ENCODE measurements at regions not wholly inside any gene's neighbourhood (a gene's known extent, or its start where the extent isn't known, plus 50 kb on each side); places are given as distances from the start of the nearest gene placed in this dataset.

DNA sequence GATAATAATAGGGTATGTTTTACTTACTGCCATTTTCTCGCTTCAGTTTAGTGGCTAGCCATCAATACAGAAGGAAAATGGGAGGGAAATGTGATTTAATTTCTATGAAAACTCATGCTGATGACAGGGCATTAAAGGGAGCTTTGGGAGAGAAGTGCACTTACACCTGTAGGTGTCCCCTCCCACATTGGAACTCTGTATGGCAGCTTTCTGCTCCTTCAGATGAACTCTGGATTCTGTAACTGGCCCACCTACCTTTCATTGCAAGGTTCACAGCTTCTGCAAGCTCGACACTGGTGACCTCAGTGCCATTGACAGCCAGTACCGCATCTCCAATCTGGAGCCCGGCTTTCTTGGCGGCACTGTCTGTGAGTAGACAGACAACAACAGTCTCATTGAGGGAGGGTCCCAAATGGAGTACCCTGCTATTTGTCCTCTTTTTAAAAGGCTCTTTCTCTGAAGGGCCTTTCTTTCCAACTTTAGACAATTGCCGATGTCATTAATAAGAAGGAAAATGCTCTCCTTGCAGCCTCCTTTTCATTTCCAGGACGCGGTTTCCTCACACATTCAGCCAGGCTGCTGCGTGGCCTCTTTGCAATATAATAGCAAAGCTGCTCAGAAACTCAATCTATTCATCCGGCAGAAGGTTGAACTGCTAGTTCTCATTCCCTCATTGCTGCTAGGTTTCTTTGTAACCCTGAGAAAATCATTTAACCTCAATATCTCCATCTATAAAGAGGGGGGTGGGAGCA, 63.6 kb downstream of the NUDT12 start:
- Mint-ChIP-seq H3K27me3 (ENCODE audit: low read depth in 2 of 2) (peaks cover 0 to 8% of the 10 kb centered on the region in 2 donors), H3K36me3 (no peaks in the 10 kb centered on the region), H3K4me1 (no peaks in the 10 kb centered on the region), H3K9me3 (no peaks in the 10 kb centered on the region), H3K4me3 (no peak overlapping the region), H3K27ac (no peak overlapping the region)
- Histone ChIP-seq H3K27ac (ENCODE audit: low read length) (no peak overlapping the region), H3K4me1 (ENCODE audit: control insufficient read depth, insufficient read depth, low read length) (no peaks in the 10 kb centered on the region), H3K9me3 (ENCODE audit: control insufficient read depth, insufficient read depth, low read length) (no peaks in the 10 kb centered on the region), H3K27me3 (ENCODE audit: control insufficient read depth, insufficient read depth, low read length) (no peaks in the 10 kb centered on the region), H3K36me3 (ENCODE audit: control insufficient read depth, insufficient read depth, low read length) (no peaks in the 10 kb centered on the region), H3K4me3 (ENCODE audit: low read length) (no peak overlapping the region)
- 86% methylated on average over 10 of the region's 10 CpGs for WGBS (ENCODE audit: insufficient coverage)
- TF ChIP-seq, protein P1, sequence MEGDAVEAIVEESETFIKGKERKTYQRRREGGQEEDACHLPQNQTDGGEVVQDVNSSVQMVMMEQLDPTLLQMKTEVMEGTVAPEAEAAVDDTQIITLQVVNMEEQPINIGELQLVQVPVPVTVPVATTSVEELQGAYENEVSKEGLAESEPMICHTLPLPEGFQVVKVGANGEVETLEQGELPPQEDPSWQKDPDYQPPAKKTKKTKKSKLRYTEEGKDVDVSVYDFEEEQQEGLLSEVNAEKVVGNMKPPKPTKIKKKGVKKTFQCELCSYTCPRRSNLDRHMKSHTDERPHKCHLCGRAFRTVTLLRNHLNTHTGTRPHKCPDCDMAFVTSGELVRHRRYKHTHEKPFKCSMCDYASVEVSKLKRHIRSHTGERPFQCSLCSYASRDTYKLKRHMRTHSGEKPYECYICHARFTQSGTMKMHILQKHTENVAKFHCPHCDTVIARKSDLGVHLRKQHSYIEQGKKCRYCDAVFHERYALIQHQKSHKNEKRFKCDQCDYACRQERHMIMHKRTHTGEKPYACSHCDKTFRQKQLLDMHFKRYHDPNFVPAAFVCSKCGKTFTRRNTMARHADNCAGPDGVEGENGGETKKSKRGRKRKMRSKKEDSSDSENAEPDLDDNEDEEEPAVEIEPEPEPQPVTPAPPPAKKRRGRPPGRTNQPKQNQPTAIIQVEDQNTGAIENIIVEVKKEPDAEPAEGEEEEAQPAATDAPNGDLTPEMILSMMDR (IDR thresholded peaks at IDR 0.05): no peak
- DNase-seq (no peak), ATAC-seq (no peak)
- intact Hi-C loops (cut with micrococcal nuclease): no loop called here

- no peak overlapping the region for H3K27ac Mint-ChIP-seq
- no CpG with 5 or more reads among the region's 1 CpG for WGBS (ENCODE audit: insufficient coverage)
- Histone ChIP-seq H3K9me3 (ENCODE audit: control insufficient read depth, insufficient read depth, low read length) (no peaks in the 10 kb centered on the region), H3K4me1 (ENCODE audit: control insufficient read depth, insufficient read depth, low read length) (no peaks in the 10 kb centered on the region), H3K4me3 (ENCODE audit: low read length) (no peak overlapping the region), H3K27ac (ENCODE audit: low read length) (no peak overlapping the region), H3K27me3 (ENCODE audit: control insufficient read depth, insufficient read depth, low read length) (no peaks in the 10 kb centered on the region), H3K36me3 (ENCODE audit: control insufficient read depth, insufficient read depth, low read length) (no peaks in the 10 kb centered on the region)
- DNase-seq (no peak), ATAC-seq (no peak)
- H3K9me3 Mint-ChIP-seq: no peaks in the 10 kb centered on the region
- no peaks in the 10 kb centered on the region for H3K4me1 Mint-ChIP-seq
- peaks cover 2 to 8% of the 10 kb centered on the region in 2 donors for H3K27me3 Mint-ChIP-seq (ENCODE audit: low read depth in 2 of 2)
- TF ChIP-seq, protein P1 (IDR thresholded peaks at IDR 0.05): no peak
- intact Hi-C loops (cut with micrococcal nuclease): no loop called here
- H3K36me3 Mint-ChIP-seq: no peaks in the 10 kb centered on the region
- no peak overlapping the region for H3K4me3 Mint-ChIP-seq
These were observed 64.4 kb downstream of the NUDT12 start for GRCh38 chr5:103498211-103498610.

GRCh38 chr5:103497781-103498180, 64.8 kb downstream of the NUDT12 start:
- Mint-ChIP-seq H3K27ac (no peak overlapping the region), H3K36me3 (no peaks in the 10 kb centered on the region), H3K9me3 (no peaks in the 10 kb centered on the region), H3K4me1 (no peaks in the 10 kb centered on the region), H3K4me3 (no peak overlapping the region), H3K27me3 (ENCODE audit: low read depth in 2 of 2) (peaks cover 2 to 8% of the 10 kb centered on the region in 2 donors)
- ATAC-seq (no peak), DNase-seq (no peak)
- 73% methylated on average over 3 of the region's 3 CpGs for WGBS (ENCODE audit: insufficient coverage)
- Histone ChIP-seq H3K36me3 (ENCODE audit: control insufficient read depth, insufficient read depth, low read length) (no peaks in the 10 kb centered on the region), H3K27me3 (ENCODE audit: control insufficient read depth, insufficient read depth, low read length) (no peaks in the 10 kb centered on the region), H3K4me1 (ENCODE audit: control insufficient read depth, insufficient read depth, low read length) (no peaks in the 10 kb centered on the region), H3K27ac (ENCODE audit: low read length) (no peak overlapping the region), H3K4me3 (ENCODE audit: low read length) (no peak overlapping the region), H3K9me3 (ENCODE audit: control insufficient read depth, insufficient read depth, low read length) (no peaks in the 10 kb centered on the region)
- intact Hi-C loops (cut with micrococcal nuclease): no loop called here
- TF ChIP-seq, protein P1 (IDR thresholded peaks at IDR 0.05): no peak

All from natural killer cell (primary cell).